K562 (cell line): ENCODE measurements at regions not wholly inside any gene's neighbourhood (a gene's known extent, or its start where the extent isn't known, plus 50 kb on each side); places are given as distances from the start of the nearest gene placed in this dataset.

Source experiments
- HNRNPL ChIP-seq: fragments of 200-400 bp; formaldehyde crosslinking; IDR thresholded peaks from 2 replicates; pipeline ENCODE4 v1.6.1; 2017; ENCODE audit warnings: low read depth, mild to moderate bottlenecking, low read length
- MTA3 ChIP-seq: fragments of 450-650 bp; formaldehyde crosslinking; IDR thresholded peaks from 2 replicates; pipeline ENCODE4 v1.6.1; 2017; ENCODE audit warnings: mild to moderate bottlenecking, borderline replicate concordance
- TF ChIP-seq, protein P1 (sequence below): fragments of 450-650 bp; IDR thresholded peaks from 2 replicates; pipeline ENCODE4 v1.6.1; 2016; ENCODE audit warnings: low read depth
- TF ChIP-seq, protein P2 (sequence below), 3 experiments: IDR thresholded peaks in 2 of 3; conservative IDR thresholded peaks in 1 of 3; 2 replicates each; pipeline ENCODE4 v1.5.1; 2011 to 2012; ENCODE audit warnings: low read length in 3 of 3, mild to moderate bottlenecking in 3 of 3, control low read depth in 2 of 3, improper control_type of control experiment in 1 of 3, inconsistent platforms in 1 of 3, low read depth in 1 of 3, mixed read lengths in 1 of 3, moderate library complexity in 1 of 3; ENCODE audit not compliant: insufficient read depth in 2 of 3

DNA sequence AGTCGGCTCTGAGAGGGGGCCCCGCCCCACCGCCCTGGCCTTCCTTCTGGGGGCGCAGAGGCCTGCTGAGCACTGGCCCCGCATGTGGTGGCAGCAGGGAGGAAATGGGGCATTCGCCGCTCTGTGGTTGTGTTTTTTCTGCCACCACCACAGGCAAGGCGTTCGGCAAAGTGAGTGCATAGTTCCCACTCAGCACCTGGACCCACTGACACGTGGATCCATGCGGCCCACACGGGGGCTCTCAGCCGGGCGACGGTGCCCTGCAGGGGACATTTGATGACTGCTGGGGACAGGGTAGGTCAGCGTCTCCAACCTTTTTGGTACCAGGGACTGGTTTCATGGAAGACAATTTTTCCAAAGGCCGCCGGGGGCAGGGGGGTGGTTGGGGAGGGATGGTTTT is 70.9 kb downstream of the ENGASE start:
- no peak for TF ChIP-seq HNRNPL
- no peak for TF ChIP-seq MTA3
- TF ChIP-seq, protein P1, sequence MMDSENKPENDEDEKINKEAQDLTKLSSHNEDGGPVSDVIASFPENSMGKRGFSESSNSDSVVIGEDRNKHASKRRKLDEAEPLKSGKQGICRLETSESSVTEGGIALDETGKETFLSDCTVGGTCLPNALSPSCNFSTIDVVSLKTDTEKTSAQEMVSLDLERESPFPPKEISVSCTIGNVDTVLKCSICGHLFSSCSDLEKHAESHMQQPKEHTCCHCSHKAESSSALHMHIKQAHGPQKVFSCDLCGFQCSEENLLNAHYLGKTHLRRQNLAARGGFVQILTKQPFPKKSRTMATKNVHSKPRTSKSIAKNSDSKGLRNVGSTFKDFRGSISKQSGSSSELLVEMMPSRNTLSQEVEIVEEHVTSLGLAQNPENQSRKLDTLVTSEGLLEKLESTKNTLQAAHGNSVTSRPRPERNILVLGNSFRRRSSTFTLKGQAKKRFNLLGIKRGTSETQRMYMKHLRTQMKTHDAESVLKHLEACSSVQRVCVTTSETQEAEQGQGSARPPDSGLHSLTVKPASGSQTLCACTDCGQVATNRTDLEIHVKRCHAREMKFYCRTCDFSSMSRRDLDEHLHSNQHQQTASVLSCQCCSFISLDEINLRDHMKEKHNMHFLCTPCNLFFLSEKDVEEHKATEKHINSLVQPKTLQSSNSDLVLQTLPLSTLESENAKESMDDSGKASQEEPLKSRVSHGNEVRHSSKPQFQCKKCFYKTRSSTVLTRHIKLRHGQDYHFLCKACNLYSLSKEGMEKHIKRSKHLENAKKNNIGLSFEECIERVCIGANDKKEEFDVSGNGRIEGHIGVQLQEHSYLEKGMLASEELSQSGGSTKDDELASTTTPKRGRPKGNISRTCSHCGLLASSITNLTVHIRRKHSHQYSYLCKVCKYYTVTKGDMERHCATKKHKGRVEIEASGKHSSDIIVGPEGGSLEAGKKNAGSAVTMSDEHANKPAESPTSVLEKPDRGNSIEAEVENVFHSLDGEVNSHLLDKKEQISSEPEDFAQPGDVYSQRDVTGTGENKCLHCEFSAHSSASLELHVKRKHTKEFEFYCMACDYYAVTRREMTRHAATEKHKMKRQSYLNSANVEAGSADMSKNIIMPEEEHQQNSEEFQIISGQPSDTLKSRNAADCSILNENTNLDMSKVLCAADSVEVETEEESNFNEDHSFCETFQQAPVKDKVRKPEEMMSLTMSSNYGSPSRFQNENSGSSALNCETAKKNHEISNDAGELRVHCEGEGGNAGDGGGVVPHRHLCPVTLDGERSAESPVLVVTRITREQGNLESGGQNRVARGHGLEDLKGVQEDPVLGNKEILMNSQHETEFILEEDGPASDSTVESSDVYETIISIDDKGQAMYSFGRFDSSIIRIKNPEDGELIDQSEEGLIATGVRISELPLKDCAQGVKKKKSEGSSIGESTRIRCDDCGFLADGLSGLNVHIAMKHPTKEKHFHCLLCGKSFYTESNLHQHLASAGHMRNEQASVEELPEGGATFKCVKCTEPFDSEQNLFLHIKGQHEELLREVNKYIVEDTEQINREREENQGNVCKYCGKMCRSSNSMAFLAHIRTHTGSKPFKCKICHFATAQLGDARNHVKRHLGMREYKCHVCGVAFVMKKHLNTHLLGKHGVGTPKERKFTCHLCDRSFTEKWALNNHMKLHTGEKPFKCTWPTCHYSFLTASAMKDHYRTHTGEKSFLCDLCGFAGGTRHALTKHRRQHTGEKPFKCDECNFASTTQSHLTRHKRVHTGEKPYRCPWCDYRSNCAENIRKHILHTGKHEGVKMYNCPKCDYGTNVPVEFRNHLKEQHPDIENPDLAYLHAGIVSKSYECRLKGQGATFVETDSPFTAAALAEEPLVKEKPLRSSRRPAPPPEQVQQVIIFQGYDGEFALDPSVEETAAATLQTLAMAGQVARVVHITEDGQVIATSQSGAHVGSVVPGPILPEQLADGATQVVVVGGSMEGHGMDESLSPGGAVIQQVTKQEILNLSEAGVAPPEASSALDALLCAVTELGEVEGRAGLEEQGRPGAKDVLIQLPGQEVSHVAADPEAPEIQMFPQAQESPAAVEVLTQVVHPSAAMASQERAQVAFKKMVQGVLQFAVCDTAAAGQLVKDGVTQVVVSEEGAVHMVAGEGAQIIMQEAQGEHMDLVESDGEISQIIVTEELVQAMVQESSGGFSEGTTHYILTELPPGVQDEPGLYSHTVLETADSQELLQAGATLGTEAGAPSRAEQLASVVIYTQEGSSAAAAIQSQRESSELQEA, result no peak
- TF ChIP-seq, protein P2, sequence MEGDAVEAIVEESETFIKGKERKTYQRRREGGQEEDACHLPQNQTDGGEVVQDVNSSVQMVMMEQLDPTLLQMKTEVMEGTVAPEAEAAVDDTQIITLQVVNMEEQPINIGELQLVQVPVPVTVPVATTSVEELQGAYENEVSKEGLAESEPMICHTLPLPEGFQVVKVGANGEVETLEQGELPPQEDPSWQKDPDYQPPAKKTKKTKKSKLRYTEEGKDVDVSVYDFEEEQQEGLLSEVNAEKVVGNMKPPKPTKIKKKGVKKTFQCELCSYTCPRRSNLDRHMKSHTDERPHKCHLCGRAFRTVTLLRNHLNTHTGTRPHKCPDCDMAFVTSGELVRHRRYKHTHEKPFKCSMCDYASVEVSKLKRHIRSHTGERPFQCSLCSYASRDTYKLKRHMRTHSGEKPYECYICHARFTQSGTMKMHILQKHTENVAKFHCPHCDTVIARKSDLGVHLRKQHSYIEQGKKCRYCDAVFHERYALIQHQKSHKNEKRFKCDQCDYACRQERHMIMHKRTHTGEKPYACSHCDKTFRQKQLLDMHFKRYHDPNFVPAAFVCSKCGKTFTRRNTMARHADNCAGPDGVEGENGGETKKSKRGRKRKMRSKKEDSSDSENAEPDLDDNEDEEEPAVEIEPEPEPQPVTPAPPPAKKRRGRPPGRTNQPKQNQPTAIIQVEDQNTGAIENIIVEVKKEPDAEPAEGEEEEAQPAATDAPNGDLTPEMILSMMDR (IDR thresholded peaks at IDR 0.05 in 2 of 3, conservative IDR thresholded peaks at IDR 0.05 in 1 of 3; ENCODE audit: insufficient read depth in 2 of 3, low read depth in 1 of 3, low read length in 3 of 3), result no peak
